ENCODE measurements at regions not wholly inside any gene's neighbourhood (a gene's known extent, or its start where the extent isn't known, plus 50 kb on each side); places are given as distances from the start of the nearest gene placed in this dataset.
A peak's percentile ranks its signal among the peaks of the same experiment; 100 is the strongest.

- no peak for DNase-seq (ENCODE audit: low read depth)
Measured at GRCh38 chr2:61722318-61722717, 131.5 kb downstream of the FAM161A start.

- no peak for DNase-seq (ENCODE audit: low read depth)
Measured at GRCh38 chr2:61721382-61721781, 132.5 kb downstream of the FAM161A start.

- no peak for DNase-seq (ENCODE audit: low read depth)
Measured at GRCh38 chr2:61720911-61721310, 132.9 kb downstream of the FAM161A start.

GRCh38 chr2:61718965-61719364 is 134.9 kb downstream of the FAM161A start:
- DNase-seq (ENCODE audit: low read depth) = no peak

GRCh38 chr2:61715506-61715905 is 138.4 kb downstream of the FAM161A start:
- DNase-seq (ENCODE audit: low read depth) = no peak

GRCh38 chr2:61714210-61714609 is 139.7 kb downstream of the FAM161A start:
- DNase-seq (ENCODE audit: low read depth) = no peak

- no peak for DNase-seq (ENCODE audit: low read depth)
Measured at GRCh38 chr2:61713457-61713856, 140.4 kb downstream of the FAM161A start.

- DNase-seq (ENCODE audit: low read depth) = no peak
Measured at GRCh38 chr2:61712060-61712459, 141.8 kb downstream of the FAM161A start.

- DNase-seq (ENCODE audit: low read depth) = no peak
Measured at GRCh38 chr2:61710711-61711110, 143.1 kb downstream of the FAM161A start.

GRCh38 chr2:61707984-61708852 is 145.6 kb downstream of the FAM161A start:
- peak; percentile 51 for DNase-seq (ENCODE audit: low read depth)

GRCh38 chr2:61705625-61706024 is 148.2 kb downstream of the FAM161A start:
- no peak for DNase-seq (ENCODE audit: low read depth)

- no peak for DNase-seq (ENCODE audit: low read depth)
Measured at GRCh38 chr2:61704364-61704763, 149.5 kb downstream of the FAM161A start.

- DNase-seq (ENCODE audit: low read depth) = no peak
Measured at GRCh38 chr2:61702088-61702467, 151.8 kb downstream of the FAM161A start.

- DNase-seq (ENCODE audit: low read depth) = no peak
Measured at GRCh38 chr2:61700464-61700863, 153.4 kb downstream of the FAM161A start.

- DNase-seq (ENCODE audit: low read depth) = peak; percentile 92
Measured at GRCh38 chr2:61694312-61695274, 156.4 kb upstream of the XPO1 start.

GRCh38 chr2:61693744-61694143 is 155.6 kb upstream of the XPO1 start:
- DNase-seq (ENCODE audit: low read depth) = no peak

- DNase-seq (ENCODE audit: low read depth) = no peak
Measured at GRCh38 chr2:61690078-61690596, 152.0 kb upstream of the XPO1 start.

- no peak for DNase-seq (ENCODE audit: low read depth)
Measured at GRCh38 chr2:61689568-61689967, 151.4 kb upstream of the XPO1 start.

GRCh38 chr2:61688369-61689334 is 150.5 kb upstream of the XPO1 start:
- no peak for DNase-seq (ENCODE audit: low read depth)

- no peak for DNase-seq (ENCODE audit: low read depth)
Measured at GRCh38 chr2:61679096-61679495, 140.9 kb upstream of the XPO1 start.

- no peak for DNase-seq (ENCODE audit: low read depth)
Measured at GRCh38 chr2:61677942-61678341, 139.8 kb upstream of the XPO1 start.
